Fibroblast of the aortic adventitia (primary cell): ENCODE measurements at regions not wholly inside any gene's neighbourhood (a gene's known extent, or its start where the extent isn't known, plus 50 kb on each side); places are given as distances from the start of the nearest gene placed in this dataset.
A peak's percentile ranks its signal among the peaks of the same experiment; 100 is the strongest.

Source experiments
- DNase-seq: peaks from one replicate; pipeline ENCODE4 v3.0.0-alpha.2; 2010; ENCODE audit warnings: low read depth
- H3K4me3 ChIP-seq: 2 replicates; pipeline ENCODE4 v1.5.1; 2011; ENCODE audit warnings: low read depth, mild to moderate bottlenecking, control low read depth, low read length, moderate library complexity
- TF ChIP-seq, protein P1 (sequence below): IDR thresholded peaks from 2 replicates; pipeline ENCODE4 v1.5.1; 2011; ENCODE audit warnings: mild to moderate bottlenecking, low read length, control low read depth, inconsistent platforms; ENCODE audit not compliant: insufficient read depth

GRCh38 chr20:58112017-58112781, 116.3 kb downstream of the ANKRD60 start:
- H3K4me3 ChIP-seq: no peak overlapping the region
- TF ChIP-seq, protein P1, sequence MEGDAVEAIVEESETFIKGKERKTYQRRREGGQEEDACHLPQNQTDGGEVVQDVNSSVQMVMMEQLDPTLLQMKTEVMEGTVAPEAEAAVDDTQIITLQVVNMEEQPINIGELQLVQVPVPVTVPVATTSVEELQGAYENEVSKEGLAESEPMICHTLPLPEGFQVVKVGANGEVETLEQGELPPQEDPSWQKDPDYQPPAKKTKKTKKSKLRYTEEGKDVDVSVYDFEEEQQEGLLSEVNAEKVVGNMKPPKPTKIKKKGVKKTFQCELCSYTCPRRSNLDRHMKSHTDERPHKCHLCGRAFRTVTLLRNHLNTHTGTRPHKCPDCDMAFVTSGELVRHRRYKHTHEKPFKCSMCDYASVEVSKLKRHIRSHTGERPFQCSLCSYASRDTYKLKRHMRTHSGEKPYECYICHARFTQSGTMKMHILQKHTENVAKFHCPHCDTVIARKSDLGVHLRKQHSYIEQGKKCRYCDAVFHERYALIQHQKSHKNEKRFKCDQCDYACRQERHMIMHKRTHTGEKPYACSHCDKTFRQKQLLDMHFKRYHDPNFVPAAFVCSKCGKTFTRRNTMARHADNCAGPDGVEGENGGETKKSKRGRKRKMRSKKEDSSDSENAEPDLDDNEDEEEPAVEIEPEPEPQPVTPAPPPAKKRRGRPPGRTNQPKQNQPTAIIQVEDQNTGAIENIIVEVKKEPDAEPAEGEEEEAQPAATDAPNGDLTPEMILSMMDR: no peak
- DNase-seq: peak; percentile 37

- no peak overlapping the region for H3K4me3 ChIP-seq
- no peak for DNase-seq
- TF ChIP-seq, protein P1: no peak
Observed at GRCh38 chr20:58111310-58112016, 117.0 kb downstream of the ANKRD60 start.

GRCh38 chr20:58109918-58110635, 118.4 kb downstream of the ANKRD60 start:
- DNase-seq: no peak
- H3K4me3 ChIP-seq: no peak overlapping the region
- TF ChIP-seq, protein P1: no peak

- peak; percentile 51 for DNase-seq
- TF ChIP-seq, protein P1: no peak
- no peak overlapping the region for H3K4me3 ChIP-seq
Observed at GRCh38 chr20:58109126-58109880, 119.2 kb downstream of the ANKRD60 start.

DNA sequence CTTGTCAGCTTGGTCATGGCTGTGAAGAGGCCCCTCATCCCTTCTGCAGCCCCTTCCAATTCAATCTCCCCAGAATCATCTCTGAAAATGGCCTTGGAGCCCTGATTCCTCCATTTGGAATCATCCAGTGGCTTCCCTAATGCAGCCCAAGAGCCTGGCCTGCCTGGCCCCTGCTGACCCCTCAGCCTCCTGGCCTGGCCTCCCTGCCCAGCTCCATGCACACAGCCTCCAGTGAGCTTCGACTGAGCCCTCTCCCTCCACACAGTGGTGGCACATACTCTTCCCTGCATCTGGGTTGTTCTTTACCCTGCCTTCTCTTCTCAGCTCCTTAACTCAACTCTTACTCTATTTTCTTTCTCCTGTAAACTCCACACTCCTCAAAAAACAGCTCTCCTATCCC, 120.9 kb downstream of the ANKRD60 start:
- no peak overlapping the region for H3K4me3 ChIP-seq
- no peak for DNase-seq
- TF ChIP-seq, protein P1: no peak

- TF ChIP-seq, protein P1: no peak
- DNase-seq: no peak
- H3K4me3 ChIP-seq: no peak overlapping the region
Observed at GRCh38 chr20:58106143-58106750, 122.2 kb downstream of the ANKRD60 start.
